HEK293T (cell line): ENCODE measurements at regions not wholly inside any gene's neighbourhood (a gene's known extent, or its start where the extent isn't known, plus 50 kb on each side); places are given as distances from the start of the nearest gene placed in this dataset.

ENCODE experiments used
- ARNT ChIP-seq: fragments of 450-650 bp; IDR thresholded peaks from 2 replicates; pipeline ENCODE4 v1.6.1; 2017; ENCODE audit warnings: mild to moderate bottlenecking
- CTBP1 ChIP-seq: fragments of 450-650 bp; IDR thresholded peaks from 2 replicates; pipeline ENCODE4 v1.6.1; 2016; ENCODE audit warnings: borderline replicate concordance
- ELF4 ChIP-seq: fragments of 450-650 bp; IDR thresholded peaks from 2 replicates; pipeline ENCODE4 v1.6.1; 2017; ENCODE audit warnings: antibody characterized with exemption
- FOXA1 ChIP-seq: fragments of 450-650 bp; IDR thresholded peaks from 2 replicates; pipeline ENCODE4 v1.6.1; 2016; ENCODE audit warnings: mild to moderate bottlenecking
- FOXM1 ChIP-seq: fragments of 450-650 bp; IDR thresholded peaks from 2 replicates; pipeline ENCODE4 v1.6.1; 2017; ENCODE audit warnings: mild to moderate bottlenecking, borderline replicate concordance
- SP1 ChIP-seq: fragments of 450-650 bp; IDR thresholded peaks from 2 replicates; pipeline ENCODE4 v1.6.1; 2017
- SUZ12 ChIP-seq: fragments of 450-650 bp; IDR thresholded peaks from 2 replicates; pipeline ENCODE4 v1.6.1; 2016; ENCODE audit warnings: mild to moderate bottlenecking
- ZNF384 ChIP-seq: fragments of 450-650 bp; IDR thresholded peaks from 2 replicates; pipeline ENCODE4 v1.6.1; 2016

DNA sequence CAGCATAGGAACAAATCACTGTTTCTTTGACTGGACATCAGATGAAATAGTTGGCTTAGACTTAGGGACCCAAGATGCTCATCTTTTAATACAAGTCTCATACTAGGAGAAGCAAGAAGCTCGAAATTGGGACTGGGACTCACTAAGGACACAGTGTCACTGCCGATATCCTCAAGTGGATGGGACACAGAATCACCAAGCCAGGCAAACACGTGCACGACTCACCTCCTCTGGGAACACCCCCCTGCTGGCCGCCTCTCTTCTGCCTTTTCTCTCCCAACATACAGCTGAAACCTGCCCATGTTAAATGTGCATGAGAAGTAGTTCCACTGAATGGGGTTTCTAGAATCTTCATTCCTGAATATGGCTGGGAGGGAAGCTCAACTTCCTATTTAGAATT, 106.6 kb upstream of the FAM204A start:
- TF ChIP-seq FOXM1 = no peak
- TF ChIP-seq SUZ12 = no peak
- no peak for TF ChIP-seq ZNF384
- TF ChIP-seq SP1 = no peak
- TF ChIP-seq CTBP1 = no peak
- TF ChIP-seq ARNT = no peak
- TF ChIP-seq ELF4 = no peak
- TF ChIP-seq FOXA1 = no peak
